ENCODE measurements at regions not wholly inside any gene's neighbourhood (a gene's known extent, or its start where the extent isn't known, plus 50 kb on each side); places are given as distances from the start of the nearest gene placed in this dataset.
"Not testable (repeated sequence)": the region's sequence is repeated elsewhere in the genome, so short reads cannot be mapped to it uniquely, and the experiment has no call there.

DNA sequence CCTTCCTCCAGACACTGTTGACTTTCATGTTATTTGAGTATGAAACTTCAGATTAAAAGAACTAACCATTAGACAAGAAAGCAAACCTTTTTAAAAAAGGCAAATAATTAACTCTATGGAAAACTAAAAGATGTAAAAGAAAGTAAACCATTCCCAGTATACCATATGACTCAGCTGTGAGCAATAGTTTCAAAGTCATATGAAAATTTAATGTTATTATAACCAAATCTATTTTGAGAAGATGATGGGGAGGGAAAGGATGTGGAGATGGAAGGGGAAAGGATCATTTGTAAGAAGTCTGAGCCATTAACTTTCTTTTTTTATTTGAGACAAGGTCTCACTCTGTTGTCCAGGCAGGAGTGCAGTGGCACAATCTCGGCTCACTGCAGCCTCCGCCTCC, 131.8 kb downstream of the IRX5 start:
- ChIA-PET POLR2A (no interaction called here), CTCF (no interaction called here)
- TF ChIP-seq CTBP1 (IDR thresholded peaks at IDR 0.05; ENCODE audit: borderline replicate concordance) (no peak), FOXK2 (IDR thresholded peaks at IDR 0.05) (no peak), SUZ12 (IDR thresholded peaks at IDR 0.05) (no peak), FOXA1 (IDR thresholded peaks at IDR 0.05) (no peak), ARNT (IDR thresholded peaks at IDR 0.05) (no peak), PKNOX1 (IDR thresholded peaks at IDR 0.05) (no peak), NFRKB (IDR thresholded peaks at IDR 0.05) (no peak), ELF4 (IDR thresholded peaks at IDR 0.05) (no peak), ZNF384 (IDR thresholded peaks at IDR 0.05) (no peak)
- no peak for DNase-seq (ENCODE audit: extremely low spot score)

DNA sequence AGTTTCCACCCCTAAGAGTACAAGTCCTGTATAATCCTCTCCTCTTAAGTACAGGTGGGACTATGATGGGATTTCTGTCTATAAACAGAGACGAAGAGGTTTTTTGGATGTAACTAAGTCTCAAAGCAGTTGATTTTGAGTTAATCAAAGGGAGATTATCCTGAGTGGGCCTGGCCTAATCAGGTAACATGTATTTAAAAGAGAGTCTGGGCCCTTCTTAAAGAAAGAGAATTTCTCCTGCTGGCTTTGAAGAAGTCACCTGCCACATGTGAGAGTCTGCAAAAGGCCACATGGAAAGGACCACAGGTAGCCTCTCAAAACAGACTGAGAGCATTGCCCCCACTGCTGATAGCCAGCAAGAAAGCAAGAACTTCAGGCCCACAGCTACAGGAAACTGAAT, 142.3 kb downstream of the IRX5 start:
- DNase-seq (ENCODE audit: extremely low spot score), result no peak
- ChIA-PET CTCF (no interaction called here), POLR2A (no interaction called here)
- TF ChIP-seq BHLHE40 (IDR thresholded peaks at IDR 0.05; ENCODE audit: borderline replicate concordance) (no peak), SP1 (IDR thresholded peaks at IDR 0.05) (no peak), FOXA1 (IDR thresholded peaks at IDR 0.05) (no peak), LEF1 (IDR thresholded peaks at IDR 0.05; ENCODE audit: borderline replicate concordance) (no peak), CTBP1 (IDR thresholded peaks at IDR 0.05; ENCODE audit: borderline replicate concordance) (no peak), ZNF384 (IDR thresholded peaks at IDR 0.05) (no peak), ARNT (IDR thresholded peaks at IDR 0.05) (no peak), NFRKB (IDR thresholded peaks at IDR 0.05) (no peak), FOXM1 (IDR thresholded peaks at IDR 0.05; ENCODE audit: borderline replicate concordance) (no peak), PKNOX1 (IDR thresholded peaks at IDR 0.05) (no peak), HDGF (IDR thresholded peaks at IDR 0.05; ENCODE audit: borderline replicate concordance) (no peak), ELF4 (IDR thresholded peaks at IDR 0.05) (no peak), TARDBP (IDR thresholded peaks at IDR 0.05) (no peak), SUZ12 (IDR thresholded peaks at IDR 0.05) (no peak), L3MBTL2 (conservative IDR thresholded peaks at IDR 0.05) (no peak)

- ChIA-PET CTCF (no interaction called here), POLR2A (no interaction called here)
- TF ChIP-seq SP1 (IDR thresholded peaks at IDR 0.05) (no peak), LEF1 (IDR thresholded peaks at IDR 0.05; ENCODE audit: borderline replicate concordance) (no peak), SUZ12 (IDR thresholded peaks at IDR 0.05) (no peak), CTBP1 (IDR thresholded peaks at IDR 0.05; ENCODE audit: borderline replicate concordance) (no peak), ELF4 (IDR thresholded peaks at IDR 0.05) (no peak), NFRKB (IDR thresholded peaks at IDR 0.05) (no peak), FOXM1 (IDR thresholded peaks at IDR 0.05; ENCODE audit: borderline replicate concordance) (no peak), FOXK2 (IDR thresholded peaks at IDR 0.05) (no peak), HDGF (IDR thresholded peaks at IDR 0.05; ENCODE audit: borderline replicate concordance) (no peak), FOXA1 (IDR thresholded peaks at IDR 0.05) (no peak), ZNF384 (IDR thresholded peaks at IDR 0.05) (no peak), ARNT (IDR thresholded peaks at IDR 0.05) (no peak), L3MBTL2 (conservative IDR thresholded peaks at IDR 0.05) (no peak), TARDBP (IDR thresholded peaks at IDR 0.05) (no peak), BHLHE40 (IDR thresholded peaks at IDR 0.05; ENCODE audit: borderline replicate concordance) (no peak), PKNOX1 (IDR thresholded peaks at IDR 0.05) (no peak)
- DNase-seq (ENCODE audit: extremely low spot score), result no peak
Observed at GRCh38 chr16:55073830-55074229, 143.2 kb downstream of the IRX5 start.

- CTCF ChIA-PET, POLR2A ChIA-PET: not testable (repeated sequence)
Observed at GRCh38 chr16:55075208-55075607, 144.5 kb downstream of the IRX5 start.

DNA sequence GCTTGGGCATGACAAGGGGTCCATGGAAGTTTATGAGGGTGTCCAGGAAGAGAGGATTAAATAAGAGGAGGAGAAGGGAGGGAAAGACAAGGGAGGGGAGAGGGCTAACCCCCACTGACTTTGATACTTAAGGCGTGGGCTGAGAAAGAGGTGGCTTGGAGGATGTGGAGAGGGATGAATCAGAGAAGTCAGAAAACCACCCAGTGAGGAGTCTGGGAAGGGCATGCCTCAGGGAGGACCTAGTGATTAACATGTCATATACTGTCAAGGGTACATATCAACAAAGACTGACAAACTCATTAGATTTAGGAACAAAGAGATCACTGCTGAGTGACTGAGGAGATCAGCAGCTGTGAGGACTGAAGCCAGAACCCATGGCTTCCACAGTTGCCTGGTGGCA, 145.4 kb downstream of the IRX5 start:
- ChIA-PET POLR2A (no interaction called here), CTCF (no interaction called here)
- DNase-seq (ENCODE audit: extremely low spot score), result no peak
- TF ChIP-seq FOXM1 (IDR thresholded peaks at IDR 0.05; ENCODE audit: borderline replicate concordance), result no peak
- no peak for TF ChIP-seq LEF1 (IDR thresholded peaks at IDR 0.05; ENCODE audit: borderline replicate concordance)
- TF ChIP-seq TARDBP (IDR thresholded peaks at IDR 0.05), result no peak
- TF ChIP-seq FOXK2 (IDR thresholded peaks at IDR 0.05), result no peak
- no peak for TF ChIP-seq SUZ12 (IDR thresholded peaks at IDR 0.05)
- TF ChIP-seq NFRKB (IDR thresholded peaks at IDR 0.05), result no peak
- no peak for TF ChIP-seq SP1 (IDR thresholded peaks at IDR 0.05)
- no peak for TF ChIP-seq L3MBTL2 (conservative IDR thresholded peaks at IDR 0.05)

More at GRCh38 chr16:55075208-55075607, 144.5 kb downstream of the IRX5 start:
- not testable (repeated sequence) for DNase-seq (ENCODE audit: extremely low spot score)

- POLR2A ChIA-PET, result no interaction called here
- no peak for DNase-seq (ENCODE audit: extremely low spot score)
- CTCF ChIA-PET, result no interaction called here
- no peak for TF ChIP-seq ELF4 (IDR thresholded peaks at IDR 0.05)
- TF ChIP-seq ZNF384 (IDR thresholded peaks at IDR 0.05), result no peak
- no peak for TF ChIP-seq FOXA1 (IDR thresholded peaks at IDR 0.05)
- no peak for TF ChIP-seq BHLHE40 (IDR thresholded peaks at IDR 0.05; ENCODE audit: borderline replicate concordance)
- TF ChIP-seq NFRKB (IDR thresholded peaks at IDR 0.05), result no peak
- TF ChIP-seq SP1 (IDR thresholded peaks at IDR 0.05), result no peak
- no peak for TF ChIP-seq PKNOX1 (IDR thresholded peaks at IDR 0.05)
- no peak for TF ChIP-seq ARNT (IDR thresholded peaks at IDR 0.05)
- TF ChIP-seq TARDBP (IDR thresholded peaks at IDR 0.05), result no peak
- TF ChIP-seq LEF1 (IDR thresholded peaks at IDR 0.05; ENCODE audit: borderline replicate concordance), result no peak
Observed at GRCh38 chr16:55077266-55077665, 146.6 kb downstream of the IRX5 start.

All from HEK293T (cell line).